ENCODE measurements at regions not wholly inside any gene's neighbourhood (a gene's known extent, or its start where the extent isn't known, plus 50 kb on each side); places are given as distances from the start of the nearest gene placed in this dataset.

DNA sequence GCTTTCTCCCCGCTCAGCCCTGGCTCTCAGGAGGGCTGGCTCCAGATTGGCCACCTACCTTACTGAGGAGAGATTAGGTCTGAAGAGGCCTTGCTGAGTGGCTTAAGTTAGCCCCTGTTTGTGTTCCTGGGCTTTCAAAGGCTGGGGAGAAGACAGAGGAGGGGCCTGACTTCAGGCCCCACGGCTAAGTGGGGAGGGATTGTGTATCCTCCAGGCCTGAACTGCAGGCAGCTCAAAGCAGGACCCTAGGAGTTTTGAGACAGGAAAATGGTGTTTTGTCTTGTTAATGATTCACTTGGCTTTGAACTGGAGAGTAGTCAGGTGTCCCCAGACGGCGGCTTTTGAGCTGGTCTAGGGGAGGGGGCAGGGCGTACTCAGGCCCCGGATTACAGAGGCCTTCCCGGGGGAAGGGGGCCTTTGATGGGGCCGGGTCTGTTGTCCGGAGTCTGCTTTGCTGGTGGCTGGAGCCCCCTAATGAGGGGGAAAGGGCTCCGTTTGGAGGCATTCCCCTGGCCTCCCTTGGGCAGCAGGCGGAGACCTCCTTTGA lies 162.0 kb upstream of the SMIM23 start:
- H3K4me3 Mint-ChIP-seq: no peak overlapping the region
- ATAC-seq (no peak), DNase-seq (no peak)
- H3K9me3 ChIP-seq (ENCODE audit: control insufficient read depth, low read length, poor library complexity, severe bottlenecking): no peaks in the 10 kb centered on the region
- H3K36me3 Mint-ChIP-seq (ENCODE audit: low read depth): peaks cover 3% of the 10 kb centered on the region
- H3K4me1 Mint-ChIP-seq: no peaks in the 10 kb centered on the region
- H3K27ac Mint-ChIP-seq: no peak overlapping the region
- H3K27me3 Mint-ChIP-seq: peaks cover 7% of the 10 kb centered on the region

GRCh38 chr5:171624396-171624795 lies 161.2 kb upstream of the SMIM23 start:
- Mint-ChIP-seq H3K27me3 (peaks cover 15% of the 10 kb centered on the region), H3K36me3 (ENCODE audit: low read depth) (peaks cover 5% of the 10 kb centered on the region), H3K4me3 (no peak overlapping the region), H3K27ac (no peak overlapping the region), H3K4me1 (no peaks in the 10 kb centered on the region)
- ATAC-seq (no peak), DNase-seq (no peak)
- no peaks in the 10 kb centered on the region for H3K9me3 ChIP-seq (ENCODE audit: control insufficient read depth, low read length, poor library complexity, severe bottlenecking)

- H3K4me3 Mint-ChIP-seq: no peak overlapping the region
- peaks cover 3% of the 10 kb centered on the region for H3K36me3 Mint-ChIP-seq (ENCODE audit: low read depth)
- peaks cover 23% of the 10 kb centered on the region for H3K27me3 Mint-ChIP-seq
- no peak for DNase-seq
- H3K27ac Mint-ChIP-seq: no peak overlapping the region
- H3K9me3 ChIP-seq (ENCODE audit: control insufficient read depth, low read length, poor library complexity, severe bottlenecking): no peaks in the 10 kb centered on the region
- ATAC-seq: no peak
- H3K4me1 Mint-ChIP-seq: peaks cover 2% of the 10 kb centered on the region
These were observed 160.0 kb upstream of the SMIM23 start for GRCh38 chr5:171625646-171626045.

- Mint-ChIP-seq H3K36me3 (ENCODE audit: low read depth) (peaks cover 3% of the 10 kb centered on the region), H3K27me3 (peaks cover 38% of the 10 kb centered on the region), H3K4me3 (no peak overlapping the region), H3K4me1 (peaks cover 2% of the 10 kb centered on the region), H3K27ac (no peak overlapping the region)
- DNase-seq: no peak
- no peak for ATAC-seq
- H3K9me3 ChIP-seq (ENCODE audit: control insufficient read depth, low read length, poor library complexity, severe bottlenecking): no peaks in the 10 kb centered on the region
These were observed 157.5 kb upstream of the SMIM23 start for GRCh38 chr5:171627936-171628632.

DNA sequence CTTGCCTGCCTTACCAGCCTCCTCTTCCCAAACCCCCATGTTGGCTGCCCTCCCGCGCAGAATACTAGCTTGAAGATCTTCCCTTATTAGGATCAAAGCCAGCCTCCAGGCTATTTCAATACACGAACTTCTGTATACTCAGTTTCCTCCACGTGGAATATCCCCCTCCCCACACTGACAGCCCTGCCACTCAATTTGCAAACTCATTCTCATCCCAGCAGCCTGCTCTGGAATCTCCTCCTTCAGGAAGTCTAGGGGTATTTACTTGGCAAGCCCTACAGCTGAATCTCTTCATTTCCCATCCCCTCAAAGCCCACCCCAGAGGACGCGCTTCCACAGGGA lies 157.0 kb upstream of the SMIM23 start:
- H3K9me3 ChIP-seq (ENCODE audit: control insufficient read depth, low read length, poor library complexity, severe bottlenecking): no peaks in the 10 kb centered on the region
- DNase-seq: no peak
- Mint-ChIP-seq H3K27me3 (peaks cover 43% of the 10 kb centered on the region), H3K4me1 (peaks cover 2% of the 10 kb centered on the region), H3K27ac (no peak overlapping the region), H3K36me3 (ENCODE audit: low read depth) (peaks cover 3% of the 10 kb centered on the region), H3K4me3 (no peak overlapping the region)
- no peak for ATAC-seq

GRCh38 chr5:171629221-171629620 lies 156.4 kb upstream of the SMIM23 start:
- Mint-ChIP-seq H3K27ac (no peak overlapping the region), H3K4me1 (peaks cover 3% of the 10 kb centered on the region), H3K4me3 (no peak overlapping the region), H3K27me3 (peaks cover 49% of the 10 kb centered on the region), H3K36me3 (ENCODE audit: low read depth) (peaks cover 3% of the 10 kb centered on the region)
- DNase-seq: no peak
- no peak for ATAC-seq
- no peaks in the 10 kb centered on the region for H3K9me3 ChIP-seq (ENCODE audit: control insufficient read depth, low read length, poor library complexity, severe bottlenecking)

- H3K9me3 ChIP-seq (ENCODE audit: control insufficient read depth, low read length, poor library complexity, severe bottlenecking): no peaks in the 10 kb centered on the region
- Mint-ChIP-seq H3K27me3 (peaks cover 55% of the 10 kb centered on the region), H3K27ac (no peak overlapping the region), H3K4me1 (peaks cover 6% of the 10 kb centered on the region), H3K4me3 (no peak overlapping the region), H3K36me3 (ENCODE audit: low read depth) (peaks cover 3% of the 10 kb centered on the region)
- ATAC-seq: no peak
- no peak for DNase-seq
These were observed 155.8 kb upstream of the SMIM23 start for GRCh38 chr5:171629628-171630349.

DNA sequence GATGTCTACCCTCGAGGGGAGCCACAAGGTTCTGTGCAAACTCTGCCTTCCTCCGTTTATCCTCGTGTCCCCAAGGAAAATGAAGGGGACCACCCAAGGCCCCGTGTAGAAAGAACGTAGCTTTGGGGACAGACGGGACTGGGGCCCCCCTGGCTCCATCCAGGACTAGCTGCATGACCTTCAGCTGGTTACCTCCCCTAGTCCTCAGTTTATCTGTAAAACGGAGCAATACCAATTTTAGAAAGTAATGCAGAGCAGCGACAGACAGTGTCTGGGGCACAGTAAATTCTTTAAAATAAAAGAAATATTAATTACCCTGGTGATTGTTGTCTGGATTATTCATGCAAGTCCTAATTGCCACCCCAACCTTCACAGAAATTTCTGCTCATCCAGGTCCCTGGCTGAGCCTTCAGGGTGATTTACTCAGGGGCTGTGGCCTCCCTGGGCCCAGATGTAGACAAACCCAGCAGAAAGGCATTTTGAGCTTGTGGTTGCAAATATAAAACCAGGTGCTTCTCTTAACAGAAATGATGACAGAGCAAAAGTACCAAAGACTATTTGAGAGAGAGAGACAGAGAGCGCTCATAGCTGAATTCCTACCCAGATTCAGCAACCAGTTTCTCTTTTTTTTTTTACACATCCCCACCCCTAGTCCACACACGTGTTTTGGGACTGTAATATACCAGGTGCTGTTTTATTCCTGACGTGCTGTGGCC lies 155.1 kb upstream of the SMIM23 start:
- Mint-ChIP-seq H3K4me1 (peaks cover 6% of the 10 kb centered on the region), H3K4me3 (no peak overlapping the region), H3K36me3 (ENCODE audit: low read depth) (peaks cover 3% of the 10 kb centered on the region), H3K27ac (no peak overlapping the region), H3K27me3 (peaks cover 61% of the 10 kb centered on the region)
- DNase-seq: no peak
- H3K9me3 ChIP-seq (ENCODE audit: control insufficient read depth, low read length, poor library complexity, severe bottlenecking): no peaks in the 10 kb centered on the region
- ATAC-seq: no peak

DNA sequence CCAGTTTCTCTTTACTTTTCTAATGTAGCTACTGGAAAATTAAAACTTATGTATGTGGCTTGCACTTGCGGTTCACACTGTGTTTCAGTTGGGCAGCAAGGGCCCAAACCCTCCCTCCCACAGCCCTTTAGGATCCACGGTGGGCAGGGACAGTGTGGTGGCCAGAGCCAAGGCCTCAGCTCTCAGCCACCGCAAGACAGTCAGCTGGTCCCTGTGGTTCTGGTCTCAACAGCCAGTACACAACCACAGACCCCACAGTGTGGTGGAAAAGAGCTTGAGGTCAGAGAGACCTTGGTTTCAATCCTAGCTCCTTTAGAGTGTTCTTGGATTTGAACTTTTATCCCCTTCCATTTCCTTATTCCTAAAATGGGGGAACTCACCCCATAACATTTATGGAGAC lies 153.0 kb upstream of the SMIM23 start:
- no peak overlapping the region for H3K4me3 Mint-ChIP-seq
- H3K27me3 Mint-ChIP-seq: peaks cover 77% of the 10 kb centered on the region
- DNase-seq: no peak
- no peaks in the 10 kb centered on the region for H3K9me3 ChIP-seq (ENCODE audit: control insufficient read depth, low read length, poor library complexity, severe bottlenecking)
- H3K36me3 Mint-ChIP-seq (ENCODE audit: low read depth): peaks cover 3% of the 10 kb centered on the region
- no peak overlapping the region for H3K27ac Mint-ChIP-seq
- peaks cover 6% of the 10 kb centered on the region for H3K4me1 Mint-ChIP-seq
- ATAC-seq: no peak

DNA sequence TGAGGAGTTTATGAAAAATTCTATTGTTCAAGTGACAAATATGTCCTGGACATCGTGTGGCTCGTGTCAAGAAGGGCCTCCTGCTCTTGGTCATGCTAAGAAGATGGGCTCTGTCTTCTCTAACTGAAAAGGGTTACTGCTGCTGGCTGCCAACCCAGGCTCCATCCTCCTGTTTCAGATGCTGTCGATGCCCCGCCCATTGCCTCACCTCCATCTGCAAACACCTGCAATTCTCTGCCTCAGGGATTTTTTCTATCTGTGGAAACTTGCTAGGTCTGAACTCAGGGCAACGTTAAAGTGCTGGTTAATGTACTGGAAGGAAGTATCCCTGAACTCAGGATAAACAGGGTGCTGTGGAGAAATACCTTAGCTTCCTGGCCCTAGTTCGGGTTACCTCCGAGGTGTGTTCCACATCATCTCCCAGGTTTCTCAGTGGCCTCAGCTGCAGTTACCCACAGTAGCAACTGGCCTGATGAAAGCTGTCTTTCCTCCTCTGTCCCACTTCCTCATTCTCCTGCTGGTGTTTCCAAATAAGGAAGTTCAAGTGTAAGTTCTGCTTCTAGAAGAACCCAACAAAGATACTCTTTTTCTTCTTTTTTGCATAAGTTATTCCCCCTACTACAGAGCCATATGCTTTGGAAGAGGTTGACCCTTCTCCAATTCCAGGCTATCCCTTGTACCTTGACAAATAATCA lies 151.7 kb upstream of the SMIM23 start:
- H3K9me3 ChIP-seq (ENCODE audit: control insufficient read depth, low read length, poor library complexity, severe bottlenecking): no peaks in the 10 kb centered on the region
- ATAC-seq (no peak), DNase-seq (no peak)
- Mint-ChIP-seq H3K4me1 (peaks cover 6% of the 10 kb centered on the region), H3K27me3 (peaks cover 77% of the 10 kb centered on the region), H3K27ac (no peak overlapping the region), H3K4me3 (no peak overlapping the region), H3K36me3 (ENCODE audit: low read depth) (no peaks in the 10 kb centered on the region)

GRCh38 chr5:171634511-171634910 lies 151.1 kb upstream of the SMIM23 start:
- H3K4me1 Mint-ChIP-seq: peaks cover 6% of the 10 kb centered on the region
- H3K9me3 ChIP-seq (ENCODE audit: control insufficient read depth, low read length, poor library complexity, severe bottlenecking): no peaks in the 10 kb centered on the region
- H3K27me3 Mint-ChIP-seq: peaks cover 72% of the 10 kb centered on the region
- H3K36me3 Mint-ChIP-seq (ENCODE audit: low read depth): no peaks in the 10 kb centered on the region
- ATAC-seq: no peak
- DNase-seq: no peak
- H3K4me3 Mint-ChIP-seq: no peak overlapping the region
- H3K27ac Mint-ChIP-seq: no peak overlapping the region

DNA sequence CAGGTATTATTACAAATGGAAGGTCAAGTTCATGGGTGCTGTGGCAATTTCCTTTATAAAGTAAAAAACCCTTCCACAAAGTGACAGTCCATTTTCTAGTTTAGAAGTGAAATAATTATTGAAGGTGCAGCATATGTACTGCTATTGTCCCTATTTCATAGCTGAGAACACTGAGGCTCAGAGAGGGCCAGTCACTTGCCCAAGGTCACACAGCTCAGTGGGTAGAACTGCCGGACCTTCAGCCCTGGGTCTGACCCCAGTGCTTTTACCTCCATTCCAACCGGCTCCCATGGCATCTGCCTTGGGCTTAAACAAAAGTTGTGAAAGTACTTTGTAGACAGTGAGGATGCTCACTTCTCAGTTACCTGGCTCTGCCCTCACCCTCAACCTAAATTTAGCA lies 150.6 kb upstream of the SMIM23 start:
- no peak for DNase-seq

More for the DNA sequence above, 150.6 kb upstream of the SMIM23 start:
- no peak overlapping the region for H3K4me3 Mint-ChIP-seq
- H3K4me1 Mint-ChIP-seq: peaks cover 6% of the 10 kb centered on the region
- H3K36me3 Mint-ChIP-seq (ENCODE audit: low read depth): no peaks in the 10 kb centered on the region
- H3K9me3 ChIP-seq (ENCODE audit: control insufficient read depth, low read length, poor library complexity, severe bottlenecking): no peaks in the 10 kb centered on the region
- peaks cover 74% of the 10 kb centered on the region for H3K27me3 Mint-ChIP-seq
- no peak overlapping the region for H3K27ac Mint-ChIP-seq
- no peak for ATAC-seq

Measured in T-helper 17 cell (primary cell).